GM12878 (cell line): ENCODE measurements at regions not wholly inside any gene's neighbourhood (a gene's known extent, or its start where the extent isn't known, plus 50 kb on each side); places are given as distances from the start of the nearest gene placed in this dataset.

Experiments
- ATAC-seq: fragments of 200-7000 bp; cut with Tn5 transposase; 3 replicates; pipeline ENCODE4 v1.9.1; 2020; ENCODE audit warnings: mild to moderate bottlenecking, moderate library complexity
- BruUV-seq: library from RNA; stranded (reverse); fragments of 400-500 nt; replicated peaks from 2 replicates; lab custom pipeline; 2021; lab: Mats Ljungman, UMichigan
- CTCF ChIA-PET: fragments of 300-600 bp; sonication (Branson Sonifier 250); formaldehyde crosslinking; extraction: SDS; loops from one replicate; lab custom pipeline; 2021; ENCODE audit warnings: inconsistent platforms; lab: Yijun Ruan, JAX
- POLR2A ChIA-PET: fragments of 350-600 bp; formaldehyde crosslinking; extraction: SDS; loops from one replicate; lab custom pipeline; 2021; ENCODE audit warnings: inconsistent platforms; lab: Charles Lee
- RAD21 ChIA-PET: fragments of 300-600 bp; sonication (Branson Sonifier 250); formaldehyde crosslinking; loops from one replicate; lab custom pipeline; 2023; ENCODE audit warnings: antibody characterized with exemption; ENCODE audit not compliant: unreplicated experiment; lab: Charles Lee
- SMC1A ChIA-PET: fragments of 300-600 bp; sonication (Branson Sonifier 250); formaldehyde crosslinking; loops from one replicate; lab custom pipeline; 2023; ENCODE audit not compliant: unreplicated experiment, uncharacterized antibody; lab: Charles Lee
- DNase-seq: peaks from one replicate; pipeline ENCODE4 v3.0.0-alpha.2; 2011; ENCODE audit warnings: low read depth, low spot score
- FAIRE-seq: peaks from 3 replicates; lab custom pipeline; 2011; peaks lifted over from hg19 to GRCh38; lab: Jason Lieb, UNC
- H2AFZ ChIP-seq: 2 replicates; pipeline ENCODE4 v1.6.0; 2011; ENCODE audit warnings: low read depth, low read length, control low read depth; ENCODE audit not compliant: control insufficient read depth
- H3K27ac ChIP-seq: 2 replicates; pipeline ENCODE4 v1.5.1; 2011; ENCODE audit warnings: control low read depth; ENCODE audit not compliant: control insufficient read depth, insufficient read depth
- H3K27me3 ChIP-seq, 2 experiments: replicated peaks in 1 of 2; 2 replicates each; pipeline versions ENCODE4 v1.6.0 to v1.6.1; 2011; ENCODE audit warnings: low read length in 1 of 2; ENCODE audit not compliant: control insufficient read depth in 2 of 2, insufficient read depth in 2 of 2
- H3K36me3 ChIP-seq, 2 experiments: 2 replicates each; pipeline ENCODE4 v1.5.1; 2011; ENCODE audit warnings: low read length in 1 of 2; ENCODE audit not compliant: control insufficient read depth in 2 of 2, insufficient read depth in 2 of 2
- H3K4me1 ChIP-seq: 2 replicates; pipeline ENCODE4 v1.6.1; 2011; ENCODE audit warnings: mild to moderate bottlenecking, low read length, moderate library complexity, mixed read lengths; ENCODE audit not compliant: control insufficient read depth, insufficient read depth
- H3K4me2 ChIP-seq: 2 replicates; pipeline ENCODE4 v1.6.0; 2011; ENCODE audit warnings: control low read depth; ENCODE audit not compliant: control insufficient read depth, insufficient read depth
- H3K4me3 ChIP-seq: fragments of 200-600 bp; sonication (generic); 2 replicates; pipeline ENCODE4 v1.5.1; 2016
- H3K79me2 ChIP-seq: 2 replicates; pipeline ENCODE4 v1.6.0; 2011; ENCODE audit warnings: low read length; ENCODE audit not compliant: control insufficient read depth, insufficient read depth
- H3K9ac ChIP-seq: 2 replicates; pipeline ENCODE4 v1.8.0; 2011; ENCODE audit warnings: low read length, control low read depth, mixed read lengths; ENCODE audit not compliant: control insufficient read depth, insufficient read depth
- H3K9me3 ChIP-seq: replicated peaks from 3 replicates; pipeline ENCODE4 v1.5.1; 2011; ENCODE audit warnings: mild to moderate bottlenecking, low read length; ENCODE audit not compliant: control insufficient read depth, insufficient read depth
- H4K20me1 ChIP-seq: 2 replicates; pipeline ENCODE4 v1.6.0; 2011; ENCODE audit not compliant: control insufficient read depth, insufficient read depth
- CREM ChIP-seq: IDR thresholded peaks from 2 replicates; pipeline ENCODE4 v1.6.1; 2014; ENCODE audit warnings: antibody characterized with exemption, low read depth
- IKZF2 ChIP-seq, 2 experiments: fragments of 450-650 bp; IDR thresholded peaks; 2 replicates each; pipeline ENCODE4 v1.6.1; 2017; ENCODE audit warnings: mild to moderate bottlenecking in 2 of 2, moderate library complexity in 2 of 2
- KDM1A ChIP-seq: fragments of 200-600 bp; sonication (generic); IDR thresholded peaks from 2 replicates; pipeline ENCODE4 v1.6.1; 2016; ENCODE audit warnings: borderline replicate concordance
- RELB ChIP-seq: fragments of 450-650 bp; IDR thresholded peaks from 2 replicates; pipeline ENCODE4 v1.6.1; 2017; ENCODE audit warnings: low read depth, mild to moderate bottlenecking, moderate library complexity
- SMAD1 ChIP-seq: fragments of 450-650 bp; IDR thresholded peaks from 2 replicates; pipeline ENCODE4 v1.6.1; 2018; ENCODE audit warnings: mild to moderate bottlenecking, low read depth; ENCODE audit not compliant: partially characterized antibody
- SREBF1 ChIP-seq: IDR thresholded peaks from 2 replicates; pipeline ENCODE4 v1.6.1; 2012; ENCODE audit warnings: mild to moderate bottlenecking, low read length
- STAT1 ChIP-seq: fragments of 450-650 bp; conservative IDR thresholded peaks from 2 replicates; pipeline ENCODE4 v1.6.1; 2014; ENCODE audit warnings: antibody characterized with exemption, mild to moderate bottlenecking
- WGBS: methylation state at CpG from one replicate; pipeline ENCODE4 v1.1.6; 2016; ENCODE audit warnings: low lambda C conversion rate; ENCODE audit not compliant: insufficient replicate concordance, insufficient coverage; ENCODE audit errors: missing lambda C conversion rate; 5-methylcytosine and 5-hydroxymethylcytosine counted together
- in situ Hi-C: fragments of 300-500 bp; cut with MboI; formaldehyde crosslinking; loops from 9 replicates; pipeline ENCODE4 v1.14.3; 2018; ENCODE audit warnings: mixed read lengths
- intact Hi-C: fragments of 100-400 bp; cut with micrococcal nuclease; formaldehyde crosslinking; loops from one replicate; pipeline ENCODE4 v1.14.2; 2022; ENCODE audit not compliant: unreplicated experiment
- TF ChIP-seq, protein P1 (sequence below): IDR thresholded peaks from 2 replicates; pipeline ENCODE4 v1.6.1; 2011; ENCODE audit warnings: borderline replicate concordance, low read depth, mild to moderate bottlenecking, moderate library complexity, mixed read lengths, low read length; ENCODE audit not compliant: insufficient read depth; ENCODE audit errors: extremely low read length
- TF ChIP-seq, protein P2 (sequence below): fragments of 450-650 bp; formaldehyde crosslinking; IDR thresholded peaks from 2 replicates; pipeline ENCODE4 v1.4.0; 2022; ENCODE audit warnings: mild to moderate bottlenecking, moderate library complexity

GRCh38 chr6:139824864-139825263, 450.4 kb upstream of the CITED2 start:
- Histone ChIP-seq H3K4me1 (no peaks in the 10 kb centered on the region), H3K9me3 (no peaks in the 10 kb centered on the region), H3K27me3 (no peaks in the 10 kb centered on the region), H3K27ac (no peak overlapping the region), H3K4me3 (no peak overlapping the region), H3K4me2 (no peak overlapping the region), H3K9ac (no peak overlapping the region), H3K79me2 (no peaks in the 10 kb centered on the region), H4K20me1 (no peaks in the 10 kb centered on the region), H3K36me3 (no peaks in the 10 kb centered on the region), H2AFZ (no peak overlapping the region)
- ChIA-PET SMC1A (no interaction called here), RAD21 (no interaction called here), POLR2A (no interaction called here), CTCF (no interaction called here)
- ATAC-seq (no peak), DNase-seq (no peak), FAIRE-seq (no peak)
- WGBS = 13% methylated on average over 2 of the region's 2 CpGs
- no TSS peak for BruUV-seq
- no peak for TF ChIP-seq CREM
- no peak for TF ChIP-seq KDM1A
- TF ChIP-seq IKZF2 (IDR thresholded peaks at IDR 0.05) = no peak
- in situ Hi-C loops (no loop called here), intact Hi-C loops (no loop called here)

DNA sequence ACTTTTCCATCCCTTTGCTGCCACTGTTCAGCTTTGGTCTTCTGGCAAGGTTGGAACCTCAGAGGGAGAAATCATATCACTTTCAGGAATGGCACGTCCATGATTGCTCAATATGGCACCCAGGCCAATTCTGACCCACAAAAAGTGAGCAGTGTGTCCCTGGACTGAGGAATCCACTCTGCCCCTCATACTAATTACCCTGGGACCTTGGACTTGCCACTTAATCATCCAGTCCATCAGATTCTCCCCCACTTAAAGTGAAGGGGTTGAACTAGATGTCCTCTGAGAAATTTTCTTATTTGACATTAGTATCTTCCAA, 449.3 kb upstream of the CITED2 start:
- Histone ChIP-seq H2AFZ (no peak overlapping the region), H3K27me3 (no peaks in the 10 kb centered on the region), H3K27ac (no peak overlapping the region), H3K4me1 (no peaks in the 10 kb centered on the region), H3K36me3 (no peaks in the 10 kb centered on the region), H3K4me3 (no peak overlapping the region), H3K9ac (no peak overlapping the region), H3K4me2 (no peak overlapping the region), H3K79me2 (no peaks in the 10 kb centered on the region), H3K9me3 (no peaks in the 10 kb centered on the region), H4K20me1 (no peaks in the 10 kb centered on the region)
- in situ Hi-C loops = no loop called here
- intact Hi-C loops = no loop called here
- DNase-seq = no peak
- ATAC-seq = no peak
- RAD21 ChIA-PET = no interaction called here
- CTCF ChIA-PET = no interaction called here
- no TSS peak for BruUV-seq
- no peak for FAIRE-seq
- SMC1A ChIA-PET = no interaction called here
- POLR2A ChIA-PET = no interaction called here
- 0% methylated on average over 1 of the region's 1 CpG for WGBS
- TF ChIP-seq SMAD1 (no peak), STAT1 (no peak), SREBF1 (no peak), RELB (no peak)
- TF ChIP-seq, protein P1, sequence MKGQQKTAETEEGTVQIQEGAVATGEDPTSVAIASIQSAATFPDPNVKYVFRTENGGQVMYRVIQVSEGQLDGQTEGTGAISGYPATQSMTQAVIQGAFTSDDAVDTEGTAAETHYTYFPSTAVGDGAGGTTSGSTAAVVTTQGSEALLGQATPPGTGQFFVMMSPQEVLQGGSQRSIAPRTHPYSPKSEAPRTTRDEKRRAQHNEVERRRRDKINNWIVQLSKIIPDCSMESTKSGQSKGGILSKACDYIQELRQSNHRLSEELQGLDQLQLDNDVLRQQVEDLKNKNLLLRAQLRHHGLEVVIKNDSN = no peak
- TF ChIP-seq, protein P2, sequence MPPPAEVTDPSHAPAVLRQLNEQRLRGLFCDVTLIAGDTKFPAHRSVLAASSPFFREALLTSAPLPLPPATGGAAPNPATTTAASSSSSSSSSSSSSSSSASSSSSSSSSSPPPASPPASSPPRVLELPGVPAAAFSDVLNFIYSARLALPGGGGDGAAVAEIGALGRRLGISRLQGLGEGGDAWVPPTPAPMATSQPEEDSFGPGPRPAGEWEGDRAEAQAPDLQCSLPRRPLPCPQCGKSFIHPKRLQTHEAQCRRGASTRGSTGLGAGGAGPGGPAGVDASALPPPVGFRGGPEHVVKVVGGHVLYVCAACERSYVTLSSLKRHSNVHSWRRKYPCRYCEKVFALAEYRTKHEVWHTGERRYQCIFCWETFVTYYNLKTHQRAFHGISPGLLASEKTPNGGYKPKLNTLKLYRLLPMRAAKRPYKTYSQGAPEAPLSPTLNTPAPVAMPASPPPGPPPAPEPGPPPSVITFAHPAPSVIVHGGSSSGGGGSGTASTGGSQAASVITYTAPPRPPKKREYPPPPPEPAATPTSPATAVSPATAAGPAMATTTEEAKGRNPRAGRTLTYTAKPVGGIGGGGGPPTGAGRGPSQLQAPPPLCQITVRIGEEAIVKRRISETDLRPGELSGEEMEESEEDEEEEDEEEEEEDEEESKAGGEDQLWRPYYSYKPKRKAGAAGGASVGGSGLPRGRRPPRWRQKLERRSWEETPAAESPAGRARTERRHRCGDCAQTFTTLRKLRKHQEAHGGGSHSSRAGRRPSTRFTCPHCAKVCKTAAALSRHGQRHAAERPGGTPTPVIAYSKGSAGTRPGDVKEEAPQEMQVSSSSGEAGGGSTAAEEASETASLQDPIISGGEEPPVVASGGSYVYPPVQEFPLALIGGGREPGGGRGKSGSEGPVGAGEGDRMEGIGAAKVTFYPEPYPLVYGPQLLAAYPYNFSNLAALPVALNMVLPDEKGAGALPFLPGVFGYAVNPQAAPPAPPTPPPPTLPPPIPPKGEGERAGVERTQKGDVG (CRISPR knock-in tag) = no peak
